Embryonic facial prominence (tissue), 1 donor: ENCODE measurements at regions not wholly inside any gene's neighbourhood (a gene's known extent, or its start where the extent isn't known, plus 50 kb on each side); places are given as distances from the start of the nearest gene placed in this dataset.

ENCODE experiments used
- DNase-seq: peaks from one replicate; pipeline ENCODE4 v3.0.0-alpha.2; 2016; ENCODE audit errors: extremely low spot score

DNA sequence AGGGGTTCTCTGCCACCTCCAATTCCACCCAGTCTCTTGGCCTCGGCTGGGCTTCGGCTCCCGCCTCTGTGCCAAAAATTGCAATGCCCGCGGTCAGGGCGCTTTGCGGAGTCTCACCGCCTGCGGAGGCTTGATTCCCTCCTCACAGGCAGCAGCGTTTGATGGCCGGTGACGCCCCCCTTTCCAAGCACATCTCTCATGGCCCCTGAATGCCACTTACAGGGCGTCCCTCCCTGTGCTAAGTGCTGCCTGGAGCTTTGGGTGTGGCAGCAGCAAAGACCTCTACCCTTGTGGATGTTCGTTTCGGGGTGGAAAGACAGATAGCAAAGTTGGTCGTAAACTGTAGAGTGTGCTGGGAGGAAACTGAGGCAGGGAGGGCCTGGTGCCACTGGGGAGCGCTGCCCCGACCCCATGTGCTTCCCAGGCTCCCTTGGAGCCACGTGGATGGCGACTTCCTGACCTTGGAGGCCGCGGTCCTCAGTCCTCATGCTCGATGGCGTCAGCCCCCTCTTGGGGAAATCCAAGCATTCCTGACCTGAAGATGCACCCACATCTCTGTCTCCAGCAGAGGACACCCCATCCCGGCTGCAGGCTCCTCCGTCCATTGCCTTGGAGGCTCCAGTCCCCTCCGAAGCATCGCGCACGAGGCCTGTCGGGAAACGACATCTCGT, 249.2 kb upstream of the IRX4 start:
- DNase-seq = no peak

- no peak for DNase-seq
Measured at GRCh38 chr5:2131196-2131595, 248.5 kb upstream of the IRX4 start.

DNA sequence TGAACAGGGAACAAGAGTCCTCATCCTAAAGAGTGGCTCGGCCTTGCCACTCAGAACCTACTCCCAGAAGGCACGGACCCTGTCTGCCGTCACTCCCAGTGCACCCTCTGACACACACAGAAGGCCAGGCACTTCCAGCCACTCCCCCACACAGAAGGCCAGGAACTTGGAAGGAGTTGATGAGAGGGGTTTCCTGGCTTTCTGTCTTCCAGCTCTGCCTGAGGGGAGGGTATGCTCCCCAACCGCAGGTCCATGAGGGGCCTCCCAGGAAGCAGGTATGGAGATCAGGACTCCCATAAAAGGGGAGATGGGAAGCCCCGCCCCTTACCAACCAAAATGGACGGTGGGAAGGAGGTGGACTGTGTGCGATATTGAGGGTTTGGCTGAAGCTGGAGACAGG, 247.6 kb upstream of the IRX4 start:
- DNase-seq = no peak

DNA sequence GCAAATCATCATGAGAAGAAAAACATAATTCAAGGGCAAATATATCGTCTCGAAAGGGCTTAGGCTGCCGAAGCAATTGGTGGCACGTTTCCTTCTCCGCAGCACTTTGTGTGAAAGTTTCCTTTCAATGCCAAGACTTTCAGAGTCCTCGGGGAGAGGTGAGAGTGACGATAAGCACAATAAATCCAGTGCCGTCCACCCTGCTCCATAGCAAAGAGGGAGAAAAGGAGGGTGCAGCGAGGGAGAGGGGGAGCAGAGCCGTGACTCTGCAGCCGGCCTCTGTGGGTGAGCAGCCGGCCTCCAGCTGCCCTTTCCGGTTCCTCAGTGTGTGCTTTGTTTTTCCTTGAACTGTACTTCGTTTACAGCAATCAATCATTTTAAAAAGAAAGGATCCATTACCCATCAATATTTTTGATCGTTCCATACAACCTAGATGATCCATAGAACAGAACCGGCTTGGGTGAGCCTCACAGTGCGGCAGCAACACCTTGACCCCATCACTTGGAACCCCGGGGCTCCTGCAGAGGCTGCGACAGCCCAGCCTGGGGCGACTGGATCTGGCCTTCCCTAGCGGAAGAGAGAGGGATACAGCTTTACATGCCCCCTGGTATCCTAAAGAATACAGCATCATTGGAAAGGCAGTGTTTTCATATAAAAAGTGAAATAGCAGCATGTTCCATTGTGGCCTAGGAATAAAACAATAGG, 247.0 kb upstream of the IRX4 start:
- no peak for DNase-seq

- DNase-seq = no peak
Measured at GRCh38 chr5:2128686-2129355, 246.1 kb upstream of the IRX4 start.

DNA sequence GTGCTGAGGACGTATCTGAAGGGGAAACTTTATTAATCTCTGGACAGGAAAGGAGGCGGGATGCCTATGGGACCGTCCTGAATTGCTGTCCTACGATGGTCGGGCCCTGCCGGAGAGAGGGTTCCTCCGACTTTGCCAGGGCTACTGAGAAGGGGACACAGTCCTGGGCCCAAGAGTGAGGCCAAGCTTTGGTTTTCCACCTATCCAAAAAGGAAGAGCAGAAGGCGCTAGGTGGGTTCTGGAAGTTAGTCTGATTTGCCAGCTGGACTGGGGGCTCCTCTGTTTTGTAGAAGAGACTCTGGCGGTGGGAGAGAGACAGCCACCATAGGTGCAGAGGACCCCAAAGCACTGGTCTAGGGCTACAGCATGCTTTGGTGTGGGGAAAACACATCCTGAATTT, 243.8 kb upstream of the IRX4 start:
- no peak for DNase-seq

DNA sequence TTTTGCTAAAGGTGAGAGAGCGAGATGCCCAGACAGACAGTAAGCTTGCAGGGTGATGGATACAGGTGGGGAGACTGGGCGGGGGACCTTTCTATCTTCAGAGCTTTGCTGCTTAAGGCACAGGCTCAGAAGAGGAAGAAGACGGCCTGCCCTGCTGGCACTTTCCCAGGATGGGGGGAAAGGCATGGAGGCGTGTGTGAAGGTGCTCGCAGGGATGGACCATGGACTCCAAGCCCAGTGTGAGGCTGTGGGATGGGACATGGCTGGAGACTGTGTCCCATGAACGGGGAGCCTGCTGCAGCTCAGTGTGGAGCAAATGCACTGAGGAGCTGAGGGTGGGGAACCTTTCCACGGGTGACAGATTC, 243.2 kb upstream of the IRX4 start:
- no peak for DNase-seq

GRCh38 chr5:2125171-2125900, 242.6 kb upstream of the IRX4 start:
- no peak for DNase-seq

- no peak for DNase-seq
Measured at GRCh38 chr5:2124434-2125170, 241.9 kb upstream of the IRX4 start.

DNA sequence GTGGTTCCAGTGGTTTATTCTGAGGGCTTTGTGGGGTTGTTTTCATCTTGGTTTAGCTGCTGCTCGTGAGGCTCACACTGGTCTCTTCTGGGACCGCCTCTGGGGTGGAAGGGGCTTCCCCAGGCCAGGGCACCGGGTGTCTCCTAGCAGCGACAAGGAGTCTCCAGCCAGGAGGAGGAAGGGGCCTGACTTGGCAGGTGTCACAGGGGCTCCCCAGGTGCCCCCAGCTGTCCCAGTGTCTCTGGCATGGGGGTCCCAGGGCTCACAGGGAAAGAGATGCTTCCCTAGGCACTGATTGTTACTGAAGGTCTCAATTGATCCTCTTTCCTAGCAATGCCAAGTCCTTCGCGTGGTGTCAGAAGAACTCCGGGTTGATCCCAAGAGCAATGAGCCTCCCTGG, 241.1 kb upstream of the IRX4 start:
- no peak for DNase-seq

- DNase-seq = no peak
Measured at GRCh38 chr5:2120361-2120760, 237.6 kb upstream of the IRX4 start.

GRCh38 chr5:2119573-2119972, 236.8 kb upstream of the IRX4 start:
- no peak for DNase-seq

- DNase-seq = no peak
Measured at GRCh38 chr5:2113348-2114131, 230.8 kb upstream of the IRX4 start.

- DNase-seq = no peak
Measured at GRCh38 chr5:2112173-2113025, 229.7 kb upstream of the IRX4 start.

DNA sequence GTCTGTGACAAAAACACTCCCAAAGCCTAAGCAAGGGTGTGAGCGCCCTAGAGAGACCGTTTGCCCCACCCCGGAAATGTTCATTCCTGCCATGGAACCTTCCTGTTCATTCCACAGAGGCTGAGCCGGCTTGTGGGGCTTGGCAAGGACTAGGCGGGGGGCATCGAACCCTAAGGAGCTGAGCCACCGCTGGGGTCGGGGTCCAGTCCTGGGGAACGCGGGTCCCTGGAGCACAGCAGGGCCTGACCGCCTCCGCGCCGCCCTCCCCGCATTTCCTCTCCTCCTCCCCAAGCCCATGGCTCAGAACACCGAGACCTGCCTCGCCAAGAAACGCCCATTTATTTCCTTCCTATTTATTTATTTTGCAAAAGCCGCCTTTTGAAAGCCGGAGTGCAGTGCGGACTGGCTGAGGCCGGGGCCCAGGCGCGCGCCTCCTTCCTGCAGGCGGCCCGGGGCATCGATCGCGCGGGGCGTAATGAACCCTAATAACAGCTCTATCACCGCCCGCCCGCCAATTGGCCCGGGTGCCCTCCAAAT, 228.9 kb upstream of the IRX4 start:
- no peak for DNase-seq

- DNase-seq = no peak
Measured at GRCh38 chr5:2110934-2111462, 228.3 kb upstream of the IRX4 start.

DNA sequence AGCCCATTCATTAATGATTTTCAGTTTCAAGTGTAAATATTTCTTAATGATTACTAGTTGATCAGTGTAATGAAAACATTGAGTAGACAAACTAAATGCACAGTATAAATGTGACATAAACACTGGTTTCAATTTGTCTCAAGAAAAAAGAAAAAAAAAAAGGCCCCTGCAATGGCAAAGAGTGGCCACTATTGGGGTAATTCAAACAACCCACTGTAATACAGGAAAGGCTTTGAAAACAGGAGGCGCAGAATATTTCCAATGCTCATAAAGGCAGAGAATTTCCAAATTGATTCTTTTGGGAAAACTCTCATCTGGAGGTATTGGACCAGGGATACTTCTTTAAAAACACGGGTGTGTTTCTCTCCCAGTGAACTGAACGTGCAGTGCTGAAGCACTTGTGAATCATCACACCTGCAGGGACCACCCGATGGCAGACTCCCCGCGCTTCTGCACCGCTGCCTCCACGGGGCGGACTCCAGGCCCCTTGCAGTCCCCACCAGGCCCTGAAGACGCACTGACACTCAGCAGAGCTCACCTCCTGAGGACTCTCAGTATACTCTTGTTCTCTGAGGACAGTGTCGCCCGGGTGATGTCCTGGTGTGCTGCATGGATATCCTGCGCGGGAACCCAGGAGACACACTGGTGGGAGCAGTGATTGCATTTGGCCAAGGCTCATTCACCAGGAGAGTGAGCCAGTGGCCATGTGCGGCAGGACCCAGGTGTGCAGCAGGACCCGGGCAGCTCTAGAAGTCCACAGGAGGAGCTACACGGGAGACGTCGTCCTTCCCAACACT, 227.6 kb upstream of the IRX4 start:
- no peak for DNase-seq

- no peak for DNase-seq
Measured at GRCh38 chr5:2109566-2109965, 226.8 kb upstream of the IRX4 start.

- no peak for DNase-seq
Measured at GRCh38 chr5:2106721-2107120, 224.0 kb upstream of the IRX4 start.
